Lung (tissue), 11 donors: ENCODE measurements at regions not wholly inside any gene's neighbourhood (a gene's known extent, or its start where the extent isn't known, plus 50 kb on each side); places are given as distances from the start of the nearest gene placed in this dataset.

ENCODE experiments used
- ATAC-seq: fragments of 200-7000 bp; cut with Tn5 transposase; one replicate; pipeline ENCODE4 v1.9.1; 2020; ENCODE audit warnings: moderate number of reproducible peaks; ENCODE audit not compliant: insufficient read depth, low FRiP score
- DNase-seq, 3 donors: peaks; one replicate each; pipeline ENCODE4 v3.0.0-alpha.2; 2013 to 2017
- H3K27ac ChIP-seq, 2 donors: one replicate each; pipeline ENCODE4 v1.5.1; 2013; ENCODE audit warnings: mild to moderate bottlenecking in 2 of 2, moderate library complexity in 2 of 2, control low read depth in 1 of 2, inconsistent platforms in 1 of 2, low read depth in 1 of 2, low read length in 1 of 2
- H3K27me3 ChIP-seq, 3 donors: one replicate each; pipeline ENCODE4 v1.5.1; 2013; ENCODE audit warnings: low read length in 2 of 3; ENCODE audit not compliant: control insufficient read depth in 3 of 3, insufficient read depth in 3 of 3
- H3K36me3 ChIP-seq, 4 donors: one replicate each; pipeline ENCODE4 v1.5.1; 2013; ENCODE audit warnings: low read length in 4 of 4, mild to moderate bottlenecking in 1 of 4, moderate library complexity in 1 of 4; ENCODE audit not compliant: control insufficient read depth in 4 of 4, insufficient read depth in 4 of 4
- H3K4me1 ChIP-seq, 5 donors: one replicate each; pipeline ENCODE4 v1.5.1; 2013; ENCODE audit warnings: low read length in 5 of 5, mild to moderate bottlenecking in 2 of 5, moderate library complexity in 1 of 5; ENCODE audit not compliant: control insufficient read depth in 5 of 5, insufficient read depth in 5 of 5
- H3K4me3 ChIP-seq: one replicate; pipeline ENCODE4 v1.5.1; 2013; ENCODE audit warnings: mild to moderate bottlenecking, control low read depth, moderate library complexity
- H3K9ac ChIP-seq, 2 donors: one replicate each; pipeline ENCODE4 v1.5.1; 2013; ENCODE audit warnings: low read length in 2 of 2, control low read depth in 1 of 2; ENCODE audit not compliant: insufficient read depth in 1 of 2
- H3K9me3 ChIP-seq, 4 donors: one replicate each; pipeline ENCODE4 v1.5.1; 2013; ENCODE audit warnings: low read length in 3 of 4, mild to moderate bottlenecking in 1 of 4, moderate library complexity in 1 of 4; ENCODE audit not compliant: control insufficient read depth in 4 of 4, insufficient read depth in 3 of 4
- WGBS, 2 donors: extraction: QIAGEN DNeasy Blood & Tissue Kit; methylation state at CpG; one replicate each; pipeline ENCODE4 v1.1.7; 2013; 5-methylcytosine and 5-hydroxymethylcytosine counted together
- TF ChIP-seq, protein P1 (sequence below): IDR thresholded peaks from 2 replicates; pipeline ENCODE4 v1.5.1; 2012; ENCODE audit warnings: mild to moderate bottlenecking; ENCODE audit errors: control extremely low read depth, extremely low read depth
- donor health status: control.
- donor health status: control.
- donor health status: Bipolar disorder and iron deficiency.
- donor health status: healthy.
- donor health status: DM: yes; HTN: yes; CAD: no.

DNA sequence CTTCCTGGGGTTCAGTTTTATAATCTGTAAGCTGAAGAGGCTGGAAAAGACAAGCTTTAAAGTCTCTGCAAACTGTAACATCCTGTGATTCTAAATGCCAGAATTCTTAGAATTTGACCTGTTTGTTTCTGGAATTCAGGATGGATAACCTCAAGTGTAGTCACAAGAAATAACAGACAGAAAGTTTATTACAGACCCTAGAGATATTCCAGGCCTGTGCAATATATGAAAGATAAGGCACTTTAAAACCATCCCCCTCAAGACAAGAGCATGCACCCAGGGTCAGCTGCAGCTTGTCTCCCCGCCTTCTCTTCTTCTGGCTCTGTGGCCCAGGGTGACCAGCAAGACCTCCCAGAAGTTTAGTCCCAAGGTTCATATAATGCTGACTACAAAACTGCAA is 298.7 kb upstream of the ACVR2A start:
- Histone ChIP-seq H3K9me3 (peaks cover 0 to 6% (median under 1%) of the 10 kb centered on the region in 4 donors), H3K4me1 (no peaks in the 10 kb centered on the region), H3K4me3 (no peak overlapping the region), H3K36me3 (no peaks in the 10 kb centered on the region), H3K27ac (no peak overlapping the region), H3K9ac (no peak overlapping the region), H3K27me3 (no peaks in the 10 kb centered on the region)
- 75 to 86% methylated on average over 1 of the region's 1 CpG for WGBS, 2 donors
- TF ChIP-seq, protein P1, sequence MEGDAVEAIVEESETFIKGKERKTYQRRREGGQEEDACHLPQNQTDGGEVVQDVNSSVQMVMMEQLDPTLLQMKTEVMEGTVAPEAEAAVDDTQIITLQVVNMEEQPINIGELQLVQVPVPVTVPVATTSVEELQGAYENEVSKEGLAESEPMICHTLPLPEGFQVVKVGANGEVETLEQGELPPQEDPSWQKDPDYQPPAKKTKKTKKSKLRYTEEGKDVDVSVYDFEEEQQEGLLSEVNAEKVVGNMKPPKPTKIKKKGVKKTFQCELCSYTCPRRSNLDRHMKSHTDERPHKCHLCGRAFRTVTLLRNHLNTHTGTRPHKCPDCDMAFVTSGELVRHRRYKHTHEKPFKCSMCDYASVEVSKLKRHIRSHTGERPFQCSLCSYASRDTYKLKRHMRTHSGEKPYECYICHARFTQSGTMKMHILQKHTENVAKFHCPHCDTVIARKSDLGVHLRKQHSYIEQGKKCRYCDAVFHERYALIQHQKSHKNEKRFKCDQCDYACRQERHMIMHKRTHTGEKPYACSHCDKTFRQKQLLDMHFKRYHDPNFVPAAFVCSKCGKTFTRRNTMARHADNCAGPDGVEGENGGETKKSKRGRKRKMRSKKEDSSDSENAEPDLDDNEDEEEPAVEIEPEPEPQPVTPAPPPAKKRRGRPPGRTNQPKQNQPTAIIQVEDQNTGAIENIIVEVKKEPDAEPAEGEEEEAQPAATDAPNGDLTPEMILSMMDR = no peak
- no peak for DNase-seq
- no peak for ATAC-seq

GRCh38 chr2:147543056-147543455 is 301.8 kb upstream of the ACVR2A start:
- peaks cover 0 to 2% (median 0%) of the 10 kb centered on the region in 5 donors for H3K4me1 ChIP-seq
- no peak overlapping the region for H3K27ac ChIP-seq

GRCh38 chr2:147542351-147542750 is 302.5 kb upstream of the ACVR2A start:
- TF ChIP-seq, protein P1 = no peak
- 61 to 64% methylated on average over 3 of the region's 3 CpGs for WGBS, 2 donors
- H3K27me3 ChIP-seq = no peaks in the 10 kb centered on the region
- DNase-seq = no peak
- H3K36me3 ChIP-seq = no peaks in the 10 kb centered on the region
- H3K9me3 ChIP-seq = peaks cover 0 to 6% (median 0%) of the 10 kb centered on the region in 4 donors
- ATAC-seq = no peak
- peaks cover 0 to 2% (median 0%) of the 10 kb centered on the region in 5 donors for H3K4me1 ChIP-seq
- no peak overlapping the region for H3K9ac ChIP-seq
- H3K4me3 ChIP-seq = no peak overlapping the region
- H3K27ac ChIP-seq = no peak overlapping the region

More at GRCh38 chr2:147543056-147543455, 301.8 kb upstream of the ACVR2A start:
- no peak overlapping the region for H3K4me3 ChIP-seq
- TF ChIP-seq, protein P1 = no peak
- H3K9me3 ChIP-seq = peaks cover 0 to 6% (median under 1%) of the 10 kb centered on the region in 4 donors
- ATAC-seq (no peak), DNase-seq (no peak)
- H3K9ac ChIP-seq = no peak overlapping the region
- H3K27me3 ChIP-seq = no peaks in the 10 kb centered on the region
- no peaks in the 10 kb centered on the region for H3K36me3 ChIP-seq

DNA sequence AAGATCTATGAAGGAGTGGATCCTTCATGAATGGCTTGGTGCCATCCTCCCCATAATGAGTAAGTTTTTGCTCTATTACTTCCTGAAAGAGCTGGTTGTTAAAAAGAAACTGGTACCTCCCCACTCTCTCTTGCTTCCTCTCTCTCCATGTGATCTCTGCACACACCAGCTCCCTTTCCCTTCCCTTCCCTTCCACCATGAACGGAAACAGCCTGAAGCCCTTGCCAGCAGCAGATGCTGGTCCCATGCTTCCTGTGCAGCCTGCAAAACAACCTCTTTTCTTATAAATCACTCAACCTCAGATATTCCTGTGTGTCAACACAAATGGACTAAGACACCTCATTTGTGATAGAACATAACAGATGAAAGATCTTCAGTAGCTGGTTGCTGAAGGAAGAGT is 303.5 kb upstream of the ACVR2A start:
- 67 to 75% methylated on average over 1 of the region's 1 CpG for WGBS, 2 donors
- Histone ChIP-seq H3K27ac (no peak overlapping the region), H3K9me3 (peaks cover 0 to 6% (median 0%) of the 10 kb centered on the region in 4 donors), H3K4me1 (peaks cover 0 to 2% (median 0%) of the 10 kb centered on the region in 5 donors), H3K4me3 (no peak overlapping the region), H3K9ac (no peak overlapping the region), H3K36me3 (no peaks in the 10 kb centered on the region), H3K27me3 (no peaks in the 10 kb centered on the region)
- DNase-seq (no peak), ATAC-seq (no peak)
- TF ChIP-seq, protein P1 = no peak
